ENCODE measurements at regions not wholly inside any gene's neighbourhood (a gene's known extent, or its start where the extent isn't known, plus 50 kb on each side); places are given as distances from the start of the nearest gene placed in this dataset.

DNA sequence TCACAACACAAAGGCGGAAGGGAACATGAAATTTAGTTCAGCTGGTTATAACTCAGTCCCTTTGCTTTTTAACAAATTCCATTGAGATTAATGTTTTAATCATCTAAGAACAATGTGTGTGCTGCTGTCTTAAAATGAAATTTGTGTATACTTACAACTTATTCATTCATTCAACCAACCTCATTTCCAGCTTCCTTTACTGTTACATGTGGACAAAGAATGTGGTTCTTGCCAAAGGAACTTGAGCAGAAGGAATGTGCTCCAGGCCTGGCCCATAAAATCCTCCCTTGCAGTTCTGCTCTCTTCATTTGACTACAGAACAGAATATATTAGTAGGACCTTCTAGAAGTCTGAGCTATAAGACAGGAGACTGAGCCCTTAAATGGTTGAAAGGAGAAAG is 176.8 kb upstream of the GLRA2 start:
- no peak overlapping the region for H3K4me3 Mint-ChIP-seq (ENCODE audit: unreplicated experiment)
- intact Hi-C loops (cut with micrococcal nuclease) = no loop called here
- no peaks in the 10 kb centered on the region for H3K27me3 Mint-ChIP-seq (ENCODE audit: insufficient read depth, unreplicated experiment)
- peaks cover 10% of the 10 kb centered on the region for H3K4me1 Mint-ChIP-seq (ENCODE audit: insufficient read depth, unreplicated experiment)
- ChIA-PET CTCF (interaction anchor here (0.7 kb wide), 1 partner anchor 477 kb away, joined by 3 read pairs; no protein-coding TSS in a partner anchor), POLR2A (interaction anchor here (1.2 kb wide), 1 partner anchor 46 kb away, joined by 3 read pairs; no protein-coding TSS in a partner anchor)
- H3K27ac Mint-ChIP-seq (ENCODE audit: low read depth, unreplicated experiment) = no peak overlapping the region
- DNase-seq (ENCODE audit: unreplicated experiment) = no peak
- peaks cover 12% of the 10 kb centered on the region for H3K9me3 Mint-ChIP-seq (ENCODE audit: unreplicated experiment)
- no peaks in the 10 kb centered on the region for H3K36me3 Mint-ChIP-seq (ENCODE audit: insufficient read depth, unreplicated experiment)
- TF ChIP-seq CTCF (IDR thresholded peaks at IDR 0.05; ENCODE audit: unreplicated experiment) = no peak
- BruUV-seq (replicated peaks) = no TSS peak

DNA sequence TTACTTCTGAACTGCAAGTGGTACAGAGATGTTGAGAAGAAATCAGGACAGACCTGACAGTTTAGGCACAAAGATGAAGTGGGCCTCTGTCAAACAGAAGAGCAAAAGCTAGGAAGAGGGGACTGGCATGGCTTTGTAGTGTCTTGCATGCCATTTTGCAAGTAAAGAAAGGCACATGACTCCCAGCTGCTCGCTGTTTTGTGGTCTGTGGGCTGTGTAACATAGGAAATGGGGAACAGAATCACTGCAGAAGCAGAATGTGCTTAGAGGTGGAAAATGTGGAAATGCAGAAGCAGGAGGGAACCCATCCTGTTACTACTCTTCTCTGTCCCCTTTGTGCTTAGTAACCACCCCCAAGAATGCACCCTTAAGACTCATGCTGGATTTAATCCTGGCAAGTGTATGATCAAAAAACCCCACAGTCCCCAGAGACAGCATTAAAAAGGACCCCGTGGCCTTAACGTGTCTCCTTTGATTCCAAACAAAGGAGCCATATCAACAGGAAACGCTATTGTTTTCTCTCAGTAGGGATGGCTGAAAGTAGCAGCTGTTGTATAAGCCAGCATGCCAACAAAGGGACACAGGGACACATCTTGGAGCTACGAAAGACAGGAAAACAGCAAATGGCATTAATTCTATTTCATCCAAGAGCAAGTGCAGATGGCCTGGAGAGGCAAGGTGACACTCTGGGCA is 177.6 kb upstream of the GLRA2 start:
- intact Hi-C loops (cut with micrococcal nuclease) = no loop called here
- POLR2A ChIA-PET = interaction anchor here (0.7 to 1.2 kb wide), 2 partner anchors 11 to 47 kb away, joined by 3 read pairs; no protein-coding TSS in a partner anchor
- Mint-ChIP-seq H3K4me1 (ENCODE audit: insufficient read depth, unreplicated experiment) (peaks cover 3% of the 10 kb centered on the region), H3K9me3 (ENCODE audit: unreplicated experiment) (peaks cover 14% of the 10 kb centered on the region), H3K27me3 (ENCODE audit: insufficient read depth, unreplicated experiment) (no peaks in the 10 kb centered on the region), H3K4me3 (ENCODE audit: unreplicated experiment) (no peak overlapping the region), H3K36me3 (ENCODE audit: insufficient read depth, unreplicated experiment) (no peaks in the 10 kb centered on the region), H3K27ac (ENCODE audit: low read depth, unreplicated experiment) (no peak overlapping the region)
- no peak for TF ChIP-seq CTCF (IDR thresholded peaks at IDR 0.05; ENCODE audit: unreplicated experiment)
- BruUV-seq (replicated peaks) = no TSS peak
- DNase-seq (ENCODE audit: unreplicated experiment) = no peak
- CTCF ChIA-PET = interaction anchor here (0.7 kb wide), 1 partner anchor 478 kb away, joined by 3 read pairs; no protein-coding TSS in a partner anchor

GRCh38 chrX:14347523-14347922 is 181.8 kb upstream of the GLRA2 start:
- Mint-ChIP-seq H3K36me3 (ENCODE audit: insufficient read depth, unreplicated experiment) (no peaks in the 10 kb centered on the region), H3K27me3 (ENCODE audit: insufficient read depth, unreplicated experiment) (no peaks in the 10 kb centered on the region), H3K9me3 (ENCODE audit: unreplicated experiment) (peaks cover 20% of the 10 kb centered on the region), H3K4me3 (ENCODE audit: unreplicated experiment) (no peak overlapping the region), H3K4me1 (ENCODE audit: insufficient read depth, unreplicated experiment) (no peaks in the 10 kb centered on the region), H3K27ac (ENCODE audit: low read depth, unreplicated experiment) (no peak overlapping the region)
- no TSS peak for BruUV-seq (replicated peaks)
- intact Hi-C loops (cut with micrococcal nuclease) = no loop called here
- no peak for DNase-seq (ENCODE audit: unreplicated experiment)
- ChIA-PET POLR2A (no interaction called here), CTCF (no interaction called here)
- no peak for TF ChIP-seq CTCF (IDR thresholded peaks at IDR 0.05; ENCODE audit: unreplicated experiment)

DNA sequence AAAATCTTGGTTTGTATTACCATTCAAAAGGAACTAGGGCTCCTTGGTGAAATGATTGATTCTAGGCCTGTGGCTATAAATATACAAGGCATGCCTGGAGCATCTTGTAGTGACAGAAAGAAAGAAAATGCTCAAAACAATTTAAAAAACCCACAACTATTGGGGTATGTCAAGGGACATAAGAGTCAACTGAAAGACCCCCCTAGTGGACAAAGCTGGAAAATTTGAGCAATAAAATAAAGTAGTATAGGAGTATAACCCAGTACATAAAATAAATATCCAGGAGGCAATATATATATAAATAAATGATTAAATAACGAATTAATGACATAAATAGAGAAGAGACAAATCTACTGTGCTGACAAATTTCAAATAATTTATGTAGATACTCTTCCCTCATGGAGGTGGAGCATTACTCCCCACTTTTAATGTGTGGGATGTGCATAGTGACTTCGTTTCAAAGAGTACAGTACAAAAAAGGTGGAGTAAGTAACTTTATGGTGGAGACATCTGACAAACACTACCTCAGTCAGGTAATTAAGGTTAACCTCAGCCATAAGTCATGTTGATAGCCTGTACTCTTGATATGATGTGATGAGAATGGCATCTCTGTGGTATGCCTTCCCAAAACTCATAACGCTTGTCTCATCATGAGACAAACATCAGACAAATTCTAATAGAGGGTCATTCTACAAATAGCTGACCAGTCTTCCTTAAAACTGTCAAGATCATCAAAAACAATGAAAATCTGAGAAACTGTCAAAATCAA is 185.0 kb upstream of the GLRA2 start:
- no peak for TF ChIP-seq CTCF (IDR thresholded peaks at IDR 0.05; ENCODE audit: unreplicated experiment)
- Mint-ChIP-seq H3K9me3 (ENCODE audit: unreplicated experiment) (peaks cover 14% of the 10 kb centered on the region), H3K36me3 (ENCODE audit: insufficient read depth, unreplicated experiment) (no peaks in the 10 kb centered on the region), H3K27ac (ENCODE audit: low read depth, unreplicated experiment) (no peak overlapping the region), H3K4me3 (ENCODE audit: unreplicated experiment) (no peak overlapping the region), H3K4me1 (ENCODE audit: insufficient read depth, unreplicated experiment) (no peaks in the 10 kb centered on the region), H3K27me3 (ENCODE audit: insufficient read depth, unreplicated experiment) (no peaks in the 10 kb centered on the region)
- intact Hi-C loops (cut with micrococcal nuclease) = no loop called here
- BruUV-seq (replicated peaks) = no TSS peak
- ChIA-PET POLR2A (no interaction called here), CTCF (no interaction called here)
- DNase-seq (ENCODE audit: unreplicated experiment) = no peak
